Endometrial microvascular endothelial cells (primary cell): ENCODE measurements at regions not wholly inside any gene's neighbourhood (a gene's known extent, or its start where the extent isn't known, plus 50 kb on each side); places are given as distances from the start of the nearest gene placed in this dataset.

Experiments
- in situ Hi-C: cut with HindIII; loops from 2 replicates; pipeline ENCODE4 v1.10.0; 2017; ENCODE audit warnings: low sequenced_read_pairs, low pct_unique_long_range_greater_than_20kb; ENCODE audit errors: inconsistent ontology term

DNA sequence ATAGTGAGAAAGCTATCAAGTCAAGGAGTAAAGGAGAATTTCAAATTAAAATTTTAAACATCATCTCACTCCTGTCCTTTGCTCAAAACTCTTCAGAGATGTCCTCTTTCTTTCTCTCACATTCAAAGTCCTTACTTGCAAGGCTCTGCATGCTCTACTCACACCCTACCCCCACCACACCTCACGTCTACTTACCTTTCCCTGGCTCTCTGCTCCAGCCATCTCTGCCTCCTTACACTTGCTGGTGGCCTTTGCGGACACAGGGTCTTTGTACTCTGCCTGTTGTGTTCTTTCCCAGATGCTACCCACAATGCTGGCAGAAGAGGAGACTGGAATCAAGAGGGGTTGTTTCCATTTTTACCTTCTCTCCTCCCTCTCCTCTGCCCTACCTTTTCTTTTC is 405.2 kb downstream of the INSC start:
- in situ Hi-C loops: no loop called here

- in situ Hi-C loops: no loop called here
Measured at GRCh38 chr11:15523543-15523942, 408.8 kb downstream of the INSC start.

DNA sequence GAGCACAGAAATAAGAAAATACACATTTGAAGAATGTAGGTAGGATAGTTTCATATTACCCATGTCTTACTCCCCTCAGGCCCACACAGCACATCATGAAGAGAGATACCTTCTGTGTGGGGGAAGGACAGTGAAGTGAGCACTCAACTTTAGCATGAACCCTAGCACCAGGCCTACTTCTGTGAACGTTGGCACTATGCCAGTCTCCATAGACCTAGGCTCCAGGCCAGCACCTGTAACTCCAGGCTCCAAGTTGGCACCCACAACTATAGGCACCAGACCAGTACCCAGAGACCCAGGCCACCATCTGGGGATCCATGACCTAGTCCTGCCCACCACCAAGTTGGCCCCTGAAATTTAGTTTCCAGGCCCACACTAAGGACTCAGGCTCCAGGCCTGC is 410.9 kb downstream of the INSC start:
- in situ Hi-C loops: no loop called here

- in situ Hi-C loops: no loop called here
Measured at GRCh38 chr11:15526032-15526431, 411.3 kb downstream of the INSC start.

DNA sequence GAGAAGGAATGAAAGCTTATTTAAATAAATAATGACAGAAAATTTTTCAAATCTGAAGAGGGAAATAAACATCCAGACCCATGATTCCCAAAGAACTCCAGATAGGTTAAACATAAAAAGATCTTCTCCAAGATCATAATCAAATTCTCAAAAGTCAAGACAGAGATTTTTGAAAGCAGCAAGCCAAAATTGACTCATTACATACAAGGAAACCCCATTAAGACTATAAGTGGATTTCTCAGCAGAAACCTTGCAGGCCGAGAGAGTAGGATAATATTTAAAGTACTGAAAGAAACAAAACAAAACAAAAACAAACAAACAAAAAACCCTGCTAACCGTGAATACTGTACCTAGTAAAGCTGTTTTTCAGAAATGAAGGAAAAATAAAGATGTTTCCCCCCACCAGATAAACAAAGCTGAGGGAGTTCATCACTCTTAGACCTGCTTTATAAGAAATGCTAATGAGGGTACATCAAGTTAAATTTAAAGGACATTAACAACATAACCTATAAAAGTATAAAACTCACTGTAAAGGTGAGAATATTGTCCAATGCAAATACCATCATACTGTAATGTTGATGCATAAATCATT is 412.2 kb downstream of the INSC start:
- in situ Hi-C loops: no loop called here

DNA sequence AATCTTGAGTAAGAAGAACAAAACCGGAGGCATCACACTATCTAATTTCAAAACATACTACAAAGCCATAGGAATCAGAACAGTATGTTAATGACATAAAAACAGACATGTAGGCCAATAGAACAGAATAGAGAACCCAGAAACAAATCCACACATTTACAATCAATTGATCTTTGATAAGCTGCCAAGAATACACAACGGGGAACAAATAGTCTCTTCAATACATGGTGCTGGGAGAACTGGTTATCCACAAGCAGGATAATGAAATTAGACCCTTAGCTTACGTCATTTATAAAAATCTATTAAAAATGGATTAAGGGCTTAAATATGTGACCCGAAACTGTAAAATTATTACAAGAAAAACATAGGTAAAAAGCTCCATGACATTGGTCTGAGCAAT is 417.7 kb downstream of the INSC start:
- in situ Hi-C loops: no loop called here

DNA sequence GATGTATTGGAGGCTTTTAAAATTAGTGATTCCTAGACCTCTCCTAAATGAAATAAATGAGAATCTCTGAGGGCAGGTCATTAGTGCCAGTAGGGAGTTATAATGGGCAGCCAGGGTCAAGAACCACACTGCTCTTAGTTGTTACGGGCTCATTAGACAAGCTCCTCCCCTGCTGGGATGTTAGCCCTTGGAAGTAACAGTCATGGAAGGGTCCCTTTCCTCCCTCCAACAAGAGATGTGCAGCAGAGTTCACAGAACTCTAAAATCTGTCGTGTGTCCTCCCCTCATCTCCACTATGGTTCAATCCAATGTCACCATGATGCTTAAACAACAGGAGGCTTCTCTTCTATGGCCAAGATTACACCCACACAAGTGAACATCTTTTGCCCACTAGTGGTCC is 419.5 kb downstream of the INSC start:
- in situ Hi-C loops: no loop called here

DNA sequence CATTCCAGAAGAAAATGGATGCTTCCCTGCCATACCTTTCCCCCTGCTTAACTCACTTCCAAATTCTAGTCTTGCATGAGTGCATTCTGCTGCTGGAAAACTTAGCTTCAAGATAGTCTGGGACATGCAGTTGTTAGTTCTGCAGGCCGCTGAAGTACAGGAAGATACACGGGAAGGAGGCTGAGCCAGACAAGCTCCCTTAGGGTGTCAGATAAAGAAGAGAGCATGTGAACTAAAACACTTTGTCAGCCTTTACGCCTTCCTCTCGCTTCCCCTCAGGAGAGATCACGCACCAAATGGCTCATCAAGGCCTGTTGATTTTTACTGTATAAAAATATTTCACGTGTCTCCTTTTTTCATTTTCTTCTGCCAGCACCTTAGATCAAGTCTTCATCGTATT is 420.7 kb downstream of the INSC start:
- in situ Hi-C loops: no loop called here

GRCh38 chr11:15536438-15536837 is 421.7 kb downstream of the INSC start:
- in situ Hi-C loops: no loop called here

DNA sequence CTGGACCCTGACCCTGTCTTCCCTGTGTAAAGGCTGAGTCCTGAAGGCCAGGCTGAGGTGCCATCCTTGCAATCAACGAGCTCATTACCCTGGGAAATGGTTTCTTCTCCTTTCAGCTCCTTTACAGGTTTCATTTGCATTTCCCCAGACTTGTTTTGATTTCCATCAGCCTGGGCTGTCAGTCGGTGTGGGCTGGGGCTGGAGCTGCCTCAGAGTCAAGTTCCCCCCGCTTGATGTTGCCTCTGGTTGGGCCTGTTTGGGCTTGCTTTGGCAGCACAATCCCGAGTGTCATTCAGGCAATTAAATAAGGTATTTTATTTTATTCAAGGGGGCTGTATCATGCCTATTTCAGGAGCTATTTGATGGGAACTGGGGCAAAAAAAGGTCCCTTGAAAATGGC is 424.9 kb downstream of the INSC start:
- in situ Hi-C loops: no loop called here

- in situ Hi-C loops: no loop called here
Measured at GRCh38 chr11:15541079-15541478, 426.4 kb downstream of the INSC start.

GRCh38 chr11:15544353-15544752 is 429.6 kb downstream of the INSC start:
- in situ Hi-C loops: no loop called here

- in situ Hi-C loops: no loop called here
Measured at GRCh38 chr11:15547685-15548084, 433.0 kb downstream of the INSC start.

DNA sequence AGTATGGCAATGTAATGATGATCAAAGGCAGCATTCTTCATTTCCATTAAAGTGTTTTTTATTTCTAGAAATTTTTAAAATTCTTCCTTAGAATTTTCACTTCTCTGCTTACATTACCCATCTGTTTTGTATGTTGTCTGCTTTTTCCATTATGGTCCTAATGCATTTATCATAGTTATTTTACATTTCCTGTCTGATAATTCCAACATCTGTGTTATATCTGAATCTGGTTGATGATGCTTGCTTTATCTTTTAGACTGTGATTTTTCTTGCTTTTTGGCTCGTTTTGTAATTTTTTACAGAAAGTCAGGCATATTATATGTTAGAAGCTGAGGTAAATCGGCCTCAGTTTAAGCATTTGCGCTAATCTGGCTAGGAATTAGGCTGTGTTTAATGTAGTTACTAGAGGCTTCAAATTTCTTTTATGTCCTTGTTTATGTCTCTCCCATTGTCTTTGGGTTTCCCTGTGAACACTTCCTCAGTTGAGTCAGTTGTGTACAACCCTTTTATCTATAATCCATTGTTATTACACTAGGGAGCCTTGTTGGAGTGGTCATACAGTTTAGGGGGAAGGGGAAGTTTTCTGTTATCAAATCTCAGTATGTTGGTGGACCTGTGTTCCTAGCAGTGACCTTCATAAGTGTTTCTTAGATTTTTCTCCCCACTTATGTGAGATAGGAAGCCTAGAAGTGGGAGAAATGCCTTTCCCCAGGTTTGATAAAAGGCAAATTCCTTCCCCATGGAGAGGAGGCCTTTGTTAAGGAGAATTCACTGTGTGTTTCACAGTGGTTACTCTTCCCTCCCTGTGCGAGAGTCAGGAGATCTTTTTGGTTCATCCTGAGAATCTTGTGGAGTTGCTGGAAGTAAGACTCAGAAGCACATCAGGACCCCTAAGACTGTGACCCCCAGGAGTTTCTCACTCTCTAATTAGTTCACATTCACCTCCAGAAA is 437.5 kb downstream of the INSC start:
- in situ Hi-C loops: no loop called here

DNA sequence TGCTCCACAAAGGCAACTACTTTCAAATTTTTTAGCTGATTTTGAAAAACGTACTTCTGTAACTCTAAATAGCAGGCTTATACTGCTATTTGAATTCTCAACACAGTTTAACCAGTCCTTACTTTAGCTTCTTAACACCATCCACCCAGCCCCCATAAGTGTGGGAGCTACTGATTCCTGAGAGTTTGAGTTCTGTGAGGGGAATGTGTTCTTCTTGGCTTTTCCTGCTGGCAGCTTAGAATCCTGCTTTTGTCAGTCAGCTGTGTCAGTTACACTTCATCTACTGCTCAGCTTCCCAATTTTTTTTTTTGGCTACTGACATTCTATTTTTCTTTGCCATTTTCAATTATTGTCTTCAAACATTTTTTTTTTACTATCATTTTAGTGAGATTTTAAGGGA is 440.4 kb downstream of the INSC start:
- in situ Hi-C loops: no loop called here

DNA sequence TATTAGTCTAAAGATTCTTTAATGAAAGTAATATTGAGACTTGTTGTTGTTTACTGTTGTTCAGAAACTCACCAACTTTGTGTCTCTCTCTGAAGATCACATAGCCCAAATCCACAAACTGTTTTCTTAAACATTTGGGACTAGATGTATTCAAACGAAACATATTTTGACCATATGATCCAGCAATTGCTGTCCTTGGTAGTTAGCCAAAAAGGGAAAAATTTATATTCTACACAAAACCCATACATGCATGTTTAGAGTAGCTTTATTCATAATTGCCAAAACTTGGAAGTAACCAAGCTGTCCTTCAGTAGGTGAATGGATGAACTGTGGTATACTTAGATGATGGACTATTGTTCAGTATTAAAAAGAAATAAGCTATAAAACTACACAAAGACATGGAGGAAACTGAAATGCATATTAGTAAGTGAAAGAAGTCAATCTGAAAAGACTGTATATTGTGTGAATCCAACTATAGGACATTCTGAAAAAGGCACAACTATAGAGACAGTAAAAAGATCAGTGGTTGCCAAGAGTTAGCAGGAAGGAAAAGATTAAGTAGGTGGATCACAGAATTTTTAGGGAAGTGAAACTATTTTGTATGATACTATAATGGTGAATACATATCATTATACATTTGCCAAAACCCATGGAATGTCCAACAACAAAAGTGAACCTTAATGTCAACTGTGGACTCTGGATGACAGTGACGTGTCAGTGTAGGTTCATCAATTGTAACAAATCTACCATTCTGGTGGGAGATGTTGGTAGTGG is 442.9 kb downstream of the INSC start:
- in situ Hi-C loops: no loop called here

DNA sequence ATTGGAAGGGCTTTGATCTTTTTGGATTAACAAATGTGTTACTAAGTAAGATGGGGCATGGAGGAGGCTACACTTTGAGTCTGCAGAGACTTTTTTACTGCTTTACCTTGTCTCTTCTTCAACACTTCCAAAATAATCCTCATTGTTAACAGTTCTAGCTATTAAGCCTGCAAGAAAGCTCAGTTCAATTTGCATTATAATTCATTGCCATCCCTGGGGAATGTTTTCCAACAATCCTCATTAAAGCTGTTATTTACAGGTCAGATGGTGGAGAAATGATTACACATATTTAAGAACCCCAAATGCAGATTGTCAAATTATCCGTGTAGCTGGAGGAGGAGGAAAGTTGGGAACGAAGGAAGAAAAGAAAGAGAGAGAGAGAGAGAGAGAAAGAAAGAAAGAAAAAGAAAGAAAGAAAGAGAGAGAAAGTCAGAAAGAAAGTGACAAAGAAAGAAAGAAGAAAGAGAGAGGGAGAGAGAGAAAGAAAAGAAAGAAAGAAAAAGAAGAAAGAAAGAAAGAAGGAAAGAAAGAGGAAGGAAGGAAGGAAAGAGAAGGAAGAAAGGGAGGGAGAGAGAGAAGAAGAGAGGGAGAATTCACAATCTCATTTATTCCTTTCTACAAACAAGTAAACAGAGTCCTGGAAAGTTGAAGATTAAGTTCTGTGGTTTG is 443.9 kb downstream of the INSC start:
- in situ Hi-C loops: no loop called here

DNA sequence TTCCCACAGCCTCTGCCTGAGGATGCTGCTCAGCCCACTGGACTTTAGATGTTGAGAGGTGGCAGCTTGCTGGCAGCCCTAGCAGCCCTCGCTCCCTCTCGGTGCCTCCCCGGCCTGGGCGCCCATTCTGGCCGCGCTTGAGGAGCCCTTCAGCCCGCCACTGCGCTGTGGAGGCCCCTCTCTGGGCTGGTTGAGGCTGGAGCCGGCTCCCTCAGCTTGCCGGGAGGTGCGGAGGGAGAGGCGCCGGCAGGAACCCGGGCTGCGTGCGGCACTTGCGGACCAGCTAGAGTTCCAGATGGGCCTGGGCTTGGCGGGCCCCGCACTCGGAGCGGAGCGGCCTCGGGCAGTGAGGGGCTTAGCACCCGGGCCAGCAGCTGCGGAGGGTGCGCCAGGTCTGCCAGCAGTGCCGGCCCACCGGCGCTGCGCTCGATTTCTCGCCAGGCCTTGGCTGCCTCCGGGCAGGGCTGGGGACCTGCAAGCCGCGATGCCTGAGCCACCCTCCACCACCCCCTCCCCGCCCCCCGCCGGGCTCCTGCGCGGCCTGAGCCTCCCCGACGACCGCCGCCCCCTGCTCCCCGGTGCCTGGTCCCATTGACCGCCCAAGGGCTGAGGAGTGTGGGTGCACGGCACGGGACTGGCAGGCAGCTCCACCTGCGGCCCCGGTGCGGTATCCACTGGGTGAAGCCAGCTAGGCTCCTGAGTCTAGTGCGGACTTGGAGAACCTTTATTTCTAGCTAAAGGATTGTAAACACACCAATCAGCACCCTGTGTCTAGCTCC is 446.2 kb downstream of the INSC start:
- in situ Hi-C loops: no loop called here

DNA sequence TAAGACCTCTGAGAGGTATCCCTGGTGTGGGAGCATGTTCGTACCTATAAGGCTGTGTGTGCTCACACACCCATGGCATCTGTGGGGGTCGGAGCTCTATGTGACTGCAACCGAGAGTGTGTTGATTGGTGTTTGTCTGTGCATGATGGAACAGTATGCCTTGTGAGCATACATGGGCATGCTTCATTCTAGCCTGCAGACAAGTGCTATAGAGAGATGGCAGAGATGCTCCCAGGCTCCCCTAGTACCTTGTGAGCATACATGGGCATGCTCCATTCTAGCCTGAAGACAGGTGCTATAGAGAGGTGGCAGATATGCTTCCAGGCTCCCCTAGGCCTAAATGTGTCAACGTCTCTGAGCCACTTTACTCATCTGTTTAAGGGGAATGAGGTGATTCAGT is 447.5 kb downstream of the INSC start:
- in situ Hi-C loops: no loop called here
